ENCODE measurements at regions not wholly inside any gene's neighbourhood (a gene's known extent, or its start where the extent isn't known, plus 50 kb on each side); places are given as distances from the start of the nearest gene placed in this dataset.
A peak's percentile ranks its signal among the peaks of the same experiment; 100 is the strongest.
"Not testable (repeated sequence)": the region's sequence is repeated elsewhere in the genome, so short reads cannot be mapped to it uniquely, and the experiment has no call there.

- no peak for DNase-seq (ENCODE audit: low spot score)
Measured at GRCh38 chr22:46040471-46041465, 63.8 kb upstream of the WNT7B start.

- no peak for DNase-seq (ENCODE audit: low spot score)
Measured at GRCh38 chr22:46041642-46042041, 64.7 kb upstream of the WNT7B start.

- DNase-seq (ENCODE audit: low spot score), result no peak
Measured at GRCh38 chr22:46042786-46043185, 65.8 kb upstream of the WNT7B start.

GRCh38 chr22:46043339-46043738, 66.4 kb upstream of the WNT7B start:
- DNase-seq (ENCODE audit: low spot score), result no peak

- DNase-seq (ENCODE audit: low spot score), result no peak
Measured at GRCh38 chr22:46043816-46044620, 67.1 kb upstream of the WNT7B start.

GRCh38 chr22:46044621-46045458, 67.9 kb upstream of the WNT7B start:
- DNase-seq (ENCODE audit: low spot score), result no peak

GRCh38 chr22:46045459-46046298, 68.7 kb upstream of the WNT7B start:
- peak; percentile 74 for DNase-seq (ENCODE audit: low spot score)

- no peak for DNase-seq (ENCODE audit: low spot score)
Measured at GRCh38 chr22:46046299-46046685, 69.3 kb upstream of the WNT7B start.

- no peak for DNase-seq (ENCODE audit: low spot score)
Measured at GRCh38 chr22:46047226-46047625, 70.3 kb upstream of the WNT7B start.

GRCh38 chr22:46047841-46048595, 71.1 kb upstream of the WNT7B start:
- peak; percentile 48 for DNase-seq (ENCODE audit: low spot score)

- not testable (repeated sequence) for DNase-seq (ENCODE audit: low spot score)
Measured at GRCh38 chr22:46048661-46049060, 71.7 kb upstream of the WNT7B start.

- no peak for DNase-seq (ENCODE audit: low spot score)
Measured at GRCh38 chr22:46049726-46050450, 72.9 kb upstream of the WNT7B start.

- no peak for DNase-seq (ENCODE audit: low spot score)
Measured at GRCh38 chr22:46050451-46050845, 73.5 kb upstream of the WNT7B start.

- no peak for DNase-seq (ENCODE audit: low spot score)
Measured at GRCh38 chr22:46050916-46051614, 74.1 kb upstream of the WNT7B start.

GRCh38 chr22:46051646-46052045, 74.7 kb upstream of the WNT7B start:
- DNase-seq (ENCODE audit: low spot score), result no peak

- no peak for DNase-seq (ENCODE audit: low spot score)
Measured at GRCh38 chr22:46052331-46052771, 75.4 kb upstream of the WNT7B start.

- peak; percentile 79 for DNase-seq (ENCODE audit: low spot score)
Measured at GRCh38 chr22:46052801-46053562, 76.0 kb upstream of the WNT7B start.

GRCh38 chr22:46053563-46054090, 76.7 kb upstream of the WNT7B start:
- DNase-seq (ENCODE audit: low spot score), result peak; percentile 92

Data from putamen (tissue), 1 donor.